ENCODE measurements at regions not wholly inside any gene's neighbourhood (a gene's known extent, or its start where the extent isn't known, plus 50 kb on each side); places are given as distances from the start of the nearest gene placed in this dataset.

GRCh38 chr21:39104911-39105310, 78.3 kb downstream of the PSMG1 start:
- DNase-seq: no peak

- no peak for DNase-seq
These were observed 79.6 kb downstream of the PSMG1 start for GRCh38 chr21:39103689-39104088.

- DNase-seq: no peak
These were observed 83.4 kb downstream of the PSMG1 start for GRCh38 chr21:39099859-39100258.

GRCh38 chr21:39098696-39099200, 84.5 kb downstream of the PSMG1 start:
- DNase-seq: no peak

- no peak for DNase-seq
These were observed 85.3 kb downstream of the PSMG1 start for GRCh38 chr21:39097981-39098380.

GRCh38 chr21:39097335-39097861, 85.9 kb downstream of the PSMG1 start:
- no peak for DNase-seq

GRCh38 chr21:39096754-39097153, 86.5 kb downstream of the PSMG1 start:
- DNase-seq: no peak

- no peak for DNase-seq
These were observed 87.6 kb downstream of the PSMG1 start for GRCh38 chr21:39095681-39096080.

GRCh38 chr21:39094847-39095579, 88.2 kb downstream of the PSMG1 start:
- DNase-seq: no peak

- peak in 1 of 2 experiments; percentile 13 for DNase-seq
These were observed 89.0 kb downstream of the PSMG1 start for GRCh38 chr21:39094087-39094780.

- no peak for DNase-seq
These were observed 89.7 kb downstream of the PSMG1 start for GRCh38 chr21:39093526-39093925.

GRCh38 chr21:39088831-39089380, 94.3 kb downstream of the PSMG1 start:
- no peak for DNase-seq

- DNase-seq: no peak
These were observed 95.2 kb downstream of the PSMG1 start for GRCh38 chr21:39088031-39088370.

- DNase-seq: no peak
These were observed 95.8 kb downstream of the PSMG1 start for GRCh38 chr21:39087238-39088030.

- DNase-seq: no peak
These were observed 96.7 kb downstream of the PSMG1 start for GRCh38 chr21:39086547-39086946.

- no peak for DNase-seq
These were observed 97.3 kb downstream of the PSMG1 start for GRCh38 chr21:39085843-39086405.

GRCh38 chr21:39084979-39085729, 98.1 kb downstream of the PSMG1 start:
- no peak for DNase-seq

- no peak for DNase-seq
These were observed 99.2 kb downstream of the PSMG1 start for GRCh38 chr21:39084073-39084472.

- no peak for DNase-seq
These were observed 99.8 kb downstream of the PSMG1 start for GRCh38 chr21:39083377-39084008.

- no peak for DNase-seq
These were observed 100.4 kb downstream of the PSMG1 start for GRCh38 chr21:39082656-39083376.

- no peak for DNase-seq
These were observed 102.9 kb downstream of the PSMG1 start for GRCh38 chr21:39080366-39080765.

Measured in Kasumi-1 (cell line).